K562 (cell line): ENCODE measurements at regions not wholly inside any gene's neighbourhood (a gene's known extent, or its start where the extent isn't known, plus 50 kb on each side); places are given as distances from the start of the nearest gene placed in this dataset.

Source experiments
- ARID2 ChIP-seq: fragments of 450-650 bp; IDR thresholded peaks from 2 replicates; pipeline ENCODE4 v1.6.1; 2017; ENCODE audit warnings: antibody characterized with exemption, mild to moderate bottlenecking
- CBFB ChIP-seq: sonication (generic); formaldehyde crosslinking; IDR thresholded peaks from 2 replicates; pipeline ENCODE4 v1.4.0; 2020; ENCODE audit warnings: mild to moderate bottlenecking, missing genetic modification reagents
- CTCF ChIP-seq, 3 experiments: IDR thresholded peaks in 2 of 3; conservative IDR thresholded peaks in 1 of 3; 2 replicates each; pipeline ENCODE4 v1.5.1; 2011 to 2012; ENCODE audit warnings: low read length in 3 of 3, mild to moderate bottlenecking in 3 of 3, control low read depth in 2 of 3, improper control_type of control experiment in 1 of 3, inconsistent platforms in 1 of 3, low read depth in 1 of 3, mixed read lengths in 1 of 3, moderate library complexity in 1 of 3; ENCODE audit not compliant: insufficient read depth in 2 of 3
- CTCFL ChIP-seq: IDR thresholded peaks from 2 replicates; pipeline ENCODE4 v1.6.1; 2011; ENCODE audit warnings: borderline replicate concordance, low read depth, mild to moderate bottlenecking, moderate library complexity, low read length; ENCODE audit not compliant: insufficient read depth, poor library complexity, severe bottlenecking
- HMBOX1 ChIP-seq: sonication (generic); IDR thresholded peaks from 2 replicates; pipeline ENCODE4 v1.6.1; 2016
- MAX ChIP-seq: sonication (generic); formaldehyde crosslinking; IDR thresholded peaks from 2 replicates; pipeline ENCODE4 v1.9.0; 2022; ENCODE audit warnings: mild to moderate bottlenecking, missing genetic modification reagents
- REST ChIP-seq, 2 experiments: fragments of 450-650 bp; formaldehyde crosslinking in 1 of 2; IDR thresholded peaks; 2 replicates each; pipeline versions ENCODE4 v1.4.0 to v1.6.1; 2014 to 2020; ENCODE audit warnings: mild to moderate bottlenecking in 2 of 2, borderline replicate concordance in 1 of 2, low read depth in 1 of 2
- SP2 ChIP-seq: IDR thresholded peaks from 2 replicates; pipeline ENCODE4 v1.6.1; 2011; ENCODE audit warnings: mild to moderate bottlenecking, low read depth, low read length, moderate library complexity; ENCODE audit not compliant: poor library complexity, severe bottlenecking; ENCODE audit errors: extremely low read depth
- TCF15 ChIP-seq: fragments of 250-450 bp; sonication (Bioruptor Pico); IDR thresholded peaks from 2 replicates; pipeline ENCODE4 v1.8.0; 2022; ENCODE audit warnings: moderate library complexity, mild to moderate bottlenecking, inconsistent platforms
- USF2 ChIP-seq: sonication (generic); formaldehyde crosslinking; IDR thresholded peaks from 2 replicates; pipeline ENCODE4 v1.5.0; 2020; ENCODE audit warnings: missing genetic modification reagents
- ZNF274 ChIP-seq: IDR thresholded peaks from 2 replicates; pipeline ENCODE4 v1.6.1; 2011; ENCODE audit warnings: low read depth, mild to moderate bottlenecking, low read length, moderate library complexity, borderline replicate concordance

- TF ChIP-seq ZNF274 (no peak), USF2 (CRISPR knock-in tag) (no peak), ARID2 (no peak), HMBOX1 (no peak), CTCF (IDR thresholded peaks at IDR 0.05 in 2 of 3, conservative IDR thresholded peaks at IDR 0.05 in 1 of 3; ENCODE audit: insufficient read depth in 2 of 3, low read depth in 1 of 3, low read length in 3 of 3) (no peak), MAX (no peak), REST (IDR thresholded peaks at IDR 0.05; ENCODE audit: borderline replicate concordance) (no peak), REST (CRISPR knock-in tag; IDR thresholded peaks at IDR 0.05; ENCODE audit: low read depth) (no peak), SP2 (no peak), CBFB (CRISPR knock-in tag) (no peak), CTCFL (no peak), TCF15 (CRISPR knock-in tag) (no peak)
Measured at GRCh38 chr7:114190387-114190786, 224.2 kb upstream of the FOXP2 start.
